ENCODE measurements at regions not wholly inside any gene's neighbourhood (a gene's known extent, or its start where the extent isn't known, plus 50 kb on each side); places are given as distances from the start of the nearest gene placed in this dataset.

GRCh38 chrX:148159796-148160195 lies 178.7 kb downstream of the FMR1NB start:
- no peaks in the 10 kb centered on the region for H3K4me1 ChIP-seq
- H3K27me3 ChIP-seq, result no peaks in the 10 kb centered on the region
- no peaks in the 10 kb centered on the region for H3K36me3 ChIP-seq
- H3K27ac ChIP-seq, result no peak overlapping the region
- no peak overlapping the region for H3K4me3 ChIP-seq
- ATAC-seq (ENCODE audit: low FRiP score in 2 of 2) (no peak), DNase-seq (no peak)
- H3K9me3 ChIP-seq, result no peaks in the 10 kb centered on the region
- TF ChIP-seq CTCF (IDR thresholded peaks at IDR 0.05), result no peak
- no peak for TF ChIP-seq EP300 (IDR thresholded peaks at IDR 0.05)
- no peak for TF ChIP-seq POLR2AphosphoS5 (IDR thresholded peaks at IDR 0.05)

- H3K4me1 ChIP-seq, result no peaks in the 10 kb centered on the region
- no peaks in the 10 kb centered on the region for H3K36me3 ChIP-seq
- H3K27ac ChIP-seq, result no peak overlapping the region
- TF ChIP-seq POLR2A (IDR thresholded peaks at IDR 0.05), result no peak
- no peak for TF ChIP-seq CTCF (IDR thresholded peaks at IDR 0.05)
- no peak for TF ChIP-seq EP300 (IDR thresholded peaks at IDR 0.05)
- no peak for TF ChIP-seq POLR2AphosphoS5 (IDR thresholded peaks at IDR 0.05)
- DNase-seq (no peak), ATAC-seq (ENCODE audit: low FRiP score in 2 of 2) (no peak)
- WGBS, 2 donors, result 60 to 84% methylated on average over 6 of the region's 6 CpGs
- no peaks in the 10 kb centered on the region for H3K27me3 ChIP-seq
- no peaks in the 10 kb centered on the region for H3K9me3 ChIP-seq
- no peak overlapping the region for H3K4me3 ChIP-seq
Observed at GRCh38 chrX:148161701-148162100, 180.6 kb downstream of the FMR1NB start.

- no peak overlapping the region for H3K4me3 ChIP-seq
- no peaks in the 10 kb centered on the region for H3K36me3 ChIP-seq
- no peaks in the 10 kb centered on the region for H3K4me1 ChIP-seq
- TF ChIP-seq POLR2A (IDR thresholded peaks at IDR 0.05) (no peak), EP300 (IDR thresholded peaks at IDR 0.05) (no peak), CTCF (IDR thresholded peaks at IDR 0.05) (no peak), POLR2AphosphoS5 (IDR thresholded peaks at IDR 0.05) (no peak)
- no peak for DNase-seq
- no peak for ATAC-seq (ENCODE audit: low FRiP score in 2 of 2)
- H3K27ac ChIP-seq, result no peak overlapping the region
- no peaks in the 10 kb centered on the region for H3K9me3 ChIP-seq
- no peaks in the 10 kb centered on the region for H3K27me3 ChIP-seq
Observed at GRCh38 chrX:148185631-148186030, 204.5 kb downstream of the FMR1NB start.

GRCh38 chrX:148192547-148192946 lies 211.4 kb downstream of the FMR1NB start:
- no peak overlapping the region for H3K27ac ChIP-seq
- TF ChIP-seq CTCF (IDR thresholded peaks at IDR 0.05) (no peak), POLR2A (IDR thresholded peaks at IDR 0.05) (no peak)
- H3K27me3 ChIP-seq, result no peaks in the 10 kb centered on the region
- ATAC-seq (ENCODE audit: low FRiP score in 2 of 2), result no peak
- no peak overlapping the region for H3K4me3 ChIP-seq
- no peaks in the 10 kb centered on the region for H3K9me3 ChIP-seq
- WGBS, 2 donors, result 67 to 70% methylated on average over 3 to 4 of the region's 4 CpGs
- no peaks in the 10 kb centered on the region for H3K36me3 ChIP-seq
- no peak for DNase-seq
- no peaks in the 10 kb centered on the region for H3K4me1 ChIP-seq

GRCh38 chrX:148193759-148194158 lies 212.6 kb downstream of the FMR1NB start:
- DNase-seq (no peak), ATAC-seq (ENCODE audit: low FRiP score in 2 of 2) (no peak)
- TF ChIP-seq POLR2AphosphoS5 (IDR thresholded peaks at IDR 0.05), result no peak
- TF ChIP-seq POLR2A (IDR thresholded peaks at IDR 0.05), result no peak
- no peak for TF ChIP-seq EP300 (IDR thresholded peaks at IDR 0.05)
- TF ChIP-seq CTCF (IDR thresholded peaks at IDR 0.05), result no peak
- no peaks in the 10 kb centered on the region for H3K9me3 ChIP-seq
- no peaks in the 10 kb centered on the region for H3K36me3 ChIP-seq
- H3K4me3 ChIP-seq, result no peak overlapping the region
- H3K27ac ChIP-seq, result no peak overlapping the region
- H3K4me1 ChIP-seq, result no peaks in the 10 kb centered on the region
- no peaks in the 10 kb centered on the region for H3K27me3 ChIP-seq
